Astrocyte (in vitro differentiated cells and primary cell): ENCODE measurements at regions not wholly inside any gene's neighbourhood (a gene's known extent, or its start where the extent isn't known, plus 50 kb on each side); places are given as distances from the start of the nearest gene placed in this dataset.

ENCODE experiments used
- DNase-seq: peaks from one replicate; pipeline ENCODE4 v3.0.0-alpha.2; 2010; ENCODE audit warnings: low read depth
- FAIRE-seq: peaks from 2 replicates; lab custom pipeline; 2011; peaks lifted over from hg19 to GRCh38; lab: Jason Lieb, UNC
- H2AFZ ChIP-seq: 2 replicates; pipeline ENCODE4 v1.6.0; 2012; ENCODE audit warnings: low read depth, low read length, inconsistent platforms
- H3K27ac ChIP-seq: 2 replicates; pipeline ENCODE4 v1.5.1; 2011; ENCODE audit warnings: low read depth, low read length, inconsistent platforms
- H3K27me3 ChIP-seq: 2 replicates; pipeline ENCODE4 v1.6.0; 2011; ENCODE audit warnings: low read length, inconsistent platforms; ENCODE audit not compliant: insufficient read depth
- H3K36me3 ChIP-seq: 2 replicates; pipeline ENCODE4 v1.5.1; 2011; ENCODE audit warnings: low read length, inconsistent platforms; ENCODE audit not compliant: insufficient read depth
- H3K4me1 ChIP-seq: 2 replicates; pipeline ENCODE4 v1.5.1; 2011; ENCODE audit warnings: low read length, inconsistent platforms; ENCODE audit not compliant: insufficient read depth
- H3K4me2 ChIP-seq: 2 replicates; pipeline ENCODE4 v1.6.0; 2012; ENCODE audit warnings: low read length, inconsistent platforms
- H3K4me3 ChIP-seq: 2 replicates; pipeline ENCODE4 v1.5.1; 2011; ENCODE audit warnings: low read depth, mild to moderate bottlenecking, low read length, inconsistent platforms; ENCODE audit not compliant: insufficient read depth
- H3K79me2 ChIP-seq: 2 replicates; pipeline ENCODE4 v1.6.0; 2012; ENCODE audit warnings: mild to moderate bottlenecking, low read length, inconsistent platforms; ENCODE audit not compliant: insufficient read depth
- H3K9ac ChIP-seq: 2 replicates; pipeline ENCODE4 v1.6.0; 2012; ENCODE audit warnings: mild to moderate bottlenecking, low read length, inconsistent platforms
- H3K9me3 ChIP-seq: 2 replicates; pipeline ENCODE4 v1.5.1; 2012; ENCODE audit warnings: low read depth, mild to moderate bottlenecking, low read length, inconsistent platforms; ENCODE audit not compliant: insufficient read depth
- H4K20me1 ChIP-seq: 2 replicates; pipeline ENCODE4 v1.6.0; 2012; ENCODE audit warnings: low read length, inconsistent platforms; ENCODE audit not compliant: insufficient read depth
- H3K27ac Mint-ChIP-seq: one replicate; pipeline ENCODE4 v1.8.0; 2021; ENCODE audit warnings: mild to moderate bottlenecking, mixed read lengths; ENCODE audit not compliant: unreplicated experiment
- H3K27me3 Mint-ChIP-seq: one replicate; pipeline ENCODE4 v1.8.0; 2021; ENCODE audit warnings: low read depth, mixed read lengths; ENCODE audit not compliant: unreplicated experiment
- H3K36me3 Mint-ChIP-seq: one replicate; pipeline ENCODE4 v1.8.0; 2021; ENCODE audit warnings: low read depth, mixed read lengths; ENCODE audit not compliant: unreplicated experiment
- H3K4me1 Mint-ChIP-seq: one replicate; pipeline ENCODE4 v1.8.0; 2021; ENCODE audit warnings: low read depth, mixed read lengths; ENCODE audit not compliant: unreplicated experiment
- H3K4me3 Mint-ChIP-seq: one replicate; pipeline ENCODE4 v1.8.0; 2021; ENCODE audit warnings: mild to moderate bottlenecking, moderate library complexity, mixed read lengths; ENCODE audit not compliant: unreplicated experiment
- H3K9me3 Mint-ChIP-seq: one replicate; pipeline ENCODE4 v1.8.0; 2021; ENCODE audit warnings: mild to moderate bottlenecking, mixed read lengths; ENCODE audit not compliant: unreplicated experiment
- CTCF ChIP-seq: IDR thresholded peaks from 2 replicates; pipeline ENCODE4 v1.5.1; 2011; ENCODE audit warnings: low read depth, mild to moderate bottlenecking, inconsistent platforms, low read length, moderate library complexity; ENCODE audit not compliant: insufficient read depth
- EZH2 ChIP-seq: IDR thresholded peaks from 2 replicates; pipeline ENCODE4 v1.6.1; 2012; ENCODE audit warnings: mild to moderate bottlenecking, low read length, inconsistent platforms; ENCODE audit not compliant: insufficient read depth

DNA sequence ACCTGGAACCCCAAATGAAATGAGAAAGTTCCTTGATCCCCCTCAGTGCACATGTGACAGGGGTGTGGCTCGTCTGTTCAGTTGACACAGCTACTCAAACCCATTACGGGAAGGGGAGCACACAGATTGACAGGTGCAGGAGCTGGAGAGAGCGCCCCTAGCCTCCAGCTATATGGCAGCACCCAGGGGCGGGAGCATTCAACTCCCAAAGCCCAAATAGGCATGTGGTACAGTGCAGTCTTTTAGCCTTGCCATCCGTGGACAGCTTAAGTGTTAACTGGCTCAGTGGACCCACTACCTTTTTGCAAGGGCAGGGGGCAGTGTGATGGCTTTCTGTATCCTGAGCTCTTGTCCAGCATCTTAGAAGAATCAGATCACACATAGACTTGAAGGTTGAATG lies 1374.2 kb upstream of the ALCAM start:
- no peak overlapping the region for H3K4me3 ChIP-seq
- Mint-ChIP-seq H3K27ac (no peak overlapping the region), H3K27me3 (peaks cover 8% of the 10 kb centered on the region), H3K4me1 (no peaks in the 10 kb centered on the region), H3K9me3 (no peaks in the 10 kb centered on the region), H3K4me3 (no peak overlapping the region), H3K36me3 (no peaks in the 10 kb centered on the region)
- no peak overlapping the region for H3K27ac ChIP-seq
- no peaks in the 10 kb centered on the region for H3K4me1 ChIP-seq
- TF ChIP-seq CTCF: no peak
- no peak for TF ChIP-seq EZH2
- H3K79me2 ChIP-seq: no peaks in the 10 kb centered on the region
- no peaks in the 10 kb centered on the region for H3K9me3 ChIP-seq
- H3K27me3 ChIP-seq: no peaks in the 10 kb centered on the region
- DNase-seq (no peak), FAIRE-seq (no peak)
- no peak overlapping the region for H3K4me2 ChIP-seq
- no peaks in the 10 kb centered on the region for H3K36me3 ChIP-seq
- no peak overlapping the region for H3K9ac ChIP-seq
- H2AFZ ChIP-seq: no peak overlapping the region
- no peaks in the 10 kb centered on the region for H4K20me1 ChIP-seq

GRCh38 chr3:104004956-104005355 lies 1361.8 kb upstream of the ALCAM start:
- H3K4me1 Mint-ChIP-seq: no peaks in the 10 kb centered on the region
- H3K36me3 ChIP-seq: no peaks in the 10 kb centered on the region

More at GRCh38 chr3:104004956-104005355, 1361.8 kb upstream of the ALCAM start:
- H2AFZ ChIP-seq: no peak overlapping the region
- no peaks in the 10 kb centered on the region for H3K27me3 Mint-ChIP-seq
- no peaks in the 10 kb centered on the region for H3K27me3 ChIP-seq
- H3K36me3 Mint-ChIP-seq: no peaks in the 10 kb centered on the region
- no peaks in the 10 kb centered on the region for H4K20me1 ChIP-seq
- H3K4me3 ChIP-seq: no peak overlapping the region
- no peak overlapping the region for H3K9ac ChIP-seq
- TF ChIP-seq CTCF: no peak
- no peak for TF ChIP-seq EZH2
- no peak overlapping the region for H3K4me2 ChIP-seq
- H3K79me2 ChIP-seq: no peaks in the 10 kb centered on the region
- H3K27ac Mint-ChIP-seq: no peak overlapping the region
- FAIRE-seq: no peak
- no peaks in the 10 kb centered on the region for H3K9me3 ChIP-seq
- no peaks in the 10 kb centered on the region for H3K4me1 ChIP-seq
- no peak overlapping the region for H3K27ac ChIP-seq
- no peak for DNase-seq
- H3K9me3 Mint-ChIP-seq: no peaks in the 10 kb centered on the region
- H3K4me3 Mint-ChIP-seq: no peak overlapping the region
